ENCODE measurements at regions not wholly inside any gene's neighbourhood (a gene's known extent, or its start where the extent isn't known, plus 50 kb on each side); places are given as distances from the start of the nearest gene placed in this dataset.

- H3K4me3 ChIP-seq (ENCODE audit: low read depth in 1 of 5, low read length in 5 of 5), result peak overlapping the region in 2 of 5 donors; percentile 28 to 35
Measured at GRCh38 chr7:25069900-25070443, 55.1 kb downstream of the CYCS start.

GRCh38 chr7:25068502-25069213 lies 56.4 kb downstream of the CYCS start:
- H3K27ac ChIP-seq (ENCODE audit: low read depth, low read length), result no peak overlapping the region
- no peaks in the 10 kb centered on the region for H3K36me3 ChIP-seq (ENCODE audit: control insufficient read depth in 5 of 5, insufficient read depth in 5 of 5, low read length in 5 of 5)
- H3K4me1 ChIP-seq (ENCODE audit: control insufficient read depth in 5 of 5, insufficient read depth in 5 of 5, low read length in 5 of 5), result no peaks in the 10 kb centered on the region
- H3K9me3 ChIP-seq (ENCODE audit: control insufficient read depth in 5 of 5, low read length in 5 of 5), result no peaks in the 10 kb centered on the region
- no peak overlapping the region for H3K9ac ChIP-seq (ENCODE audit: low read length in 5 of 5)
- no peak overlapping the region for H3K4me3 ChIP-seq (ENCODE audit: low read depth in 1 of 5, low read length in 5 of 5)
- no peaks in the 10 kb centered on the region for H3K27me3 ChIP-seq (ENCODE audit: control insufficient read depth in 5 of 5, insufficient read depth in 4 of 5, low read length in 5 of 5)

More at GRCh38 chr7:25069900-25070443, 55.1 kb downstream of the CYCS start:
- Histone ChIP-seq H3K36me3 (ENCODE audit: control insufficient read depth in 5 of 5, insufficient read depth in 5 of 5, low read length in 5 of 5) (no peaks in the 10 kb centered on the region), H3K27me3 (ENCODE audit: control insufficient read depth in 5 of 5, insufficient read depth in 4 of 5, low read length in 5 of 5) (no peaks in the 10 kb centered on the region), H3K9ac (ENCODE audit: low read length in 5 of 5) (no peak overlapping the region), H3K9me3 (ENCODE audit: control insufficient read depth in 5 of 5, low read length in 5 of 5) (no peaks in the 10 kb centered on the region), H3K4me1 (ENCODE audit: control insufficient read depth in 5 of 5, insufficient read depth in 5 of 5, low read length in 5 of 5) (no peaks in the 10 kb centered on the region), H3K27ac (ENCODE audit: low read depth, low read length) (no peak overlapping the region)

DNA sequence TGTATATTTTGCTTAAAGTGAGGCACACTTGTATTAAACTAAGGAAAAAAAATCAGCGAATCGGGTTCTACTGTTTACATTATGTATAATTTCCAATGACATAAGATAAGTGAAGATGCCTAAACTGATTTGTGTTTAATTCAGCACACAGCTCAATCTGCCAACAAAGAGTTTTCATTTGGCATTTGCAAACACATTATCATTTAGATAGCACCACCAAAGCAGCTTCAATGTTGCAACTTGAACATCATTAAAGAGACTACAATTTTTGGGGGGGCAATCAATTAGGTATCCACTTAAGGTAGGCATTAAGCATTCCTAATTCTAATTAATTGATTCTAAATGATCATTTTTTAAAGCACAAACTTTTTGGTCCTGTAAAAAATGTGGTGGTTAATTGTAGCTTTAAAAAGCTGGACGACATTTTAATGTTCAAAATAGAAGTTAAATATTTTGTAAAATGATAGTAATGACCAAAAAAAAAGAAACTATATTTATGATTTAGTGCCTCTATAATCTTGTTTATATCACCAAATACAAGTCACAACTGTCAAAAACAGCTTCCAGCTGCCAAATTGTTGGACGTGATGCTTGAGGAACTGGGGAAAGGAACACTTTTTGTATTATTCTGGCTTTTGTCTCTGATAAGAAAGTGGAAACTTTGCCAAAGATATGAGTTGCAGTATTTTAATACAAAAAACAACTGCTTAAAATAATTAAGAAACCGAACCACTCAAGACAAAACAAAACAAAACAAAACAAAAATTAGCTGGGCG lies 57.1 kb downstream of the CYCS start:
- H3K4me1 ChIP-seq (ENCODE audit: control insufficient read depth in 5 of 5, insufficient read depth in 5 of 5, low read length in 5 of 5), result no peaks in the 10 kb centered on the region
- no peaks in the 10 kb centered on the region for H3K9me3 ChIP-seq (ENCODE audit: control insufficient read depth in 5 of 5, low read length in 5 of 5)
- H3K4me3 ChIP-seq (ENCODE audit: low read depth in 1 of 5, low read length in 5 of 5), result no peak overlapping the region
- H3K9ac ChIP-seq (ENCODE audit: low read length in 5 of 5), result no peak overlapping the region
- H3K27ac ChIP-seq (ENCODE audit: low read depth, low read length), result no peak overlapping the region
- H3K36me3 ChIP-seq (ENCODE audit: control insufficient read depth in 5 of 5, insufficient read depth in 5 of 5, low read length in 5 of 5), result no peaks in the 10 kb centered on the region
- H3K27me3 ChIP-seq (ENCODE audit: control insufficient read depth in 5 of 5, insufficient read depth in 4 of 5, low read length in 5 of 5), result no peaks in the 10 kb centered on the region

- no peak overlapping the region for H3K9ac ChIP-seq (ENCODE audit: low read length in 5 of 5)
Measured at GRCh38 chr7:25066253-25066652, 58.8 kb downstream of the CYCS start.

DNA sequence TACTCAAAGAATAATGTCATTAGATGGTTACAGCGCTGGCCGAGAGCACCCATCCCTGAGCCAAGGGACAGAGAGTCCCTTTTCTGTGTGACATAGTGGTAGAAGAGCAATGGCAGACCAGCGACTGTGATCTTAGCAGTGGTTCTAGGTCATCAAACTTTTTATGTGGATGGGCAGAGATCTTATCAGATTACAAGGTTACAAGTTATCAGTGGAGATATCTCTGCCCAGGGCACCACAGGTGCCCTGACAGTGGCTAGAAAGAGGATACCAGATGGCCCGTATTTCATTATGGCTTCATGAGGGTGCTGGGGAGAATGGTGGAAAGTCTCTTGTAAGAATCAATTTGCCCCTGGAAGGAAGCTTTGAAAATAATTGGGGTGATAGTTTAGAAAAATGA lies 62.7 kb downstream of the CYCS start:
- H3K27me3 ChIP-seq (ENCODE audit: control insufficient read depth in 5 of 5, insufficient read depth in 4 of 5, low read length in 5 of 5), result peaks cover 0 to 6% (median 3%) of the 10 kb centered on the region in 5 donors
- no peak overlapping the region for H3K27ac ChIP-seq (ENCODE audit: low read depth, low read length)
- H3K36me3 ChIP-seq (ENCODE audit: control insufficient read depth in 5 of 5, insufficient read depth in 5 of 5, low read length in 5 of 5), result no peaks in the 10 kb centered on the region
- H3K4me1 ChIP-seq (ENCODE audit: control insufficient read depth in 5 of 5, insufficient read depth in 5 of 5, low read length in 5 of 5), result no peaks in the 10 kb centered on the region
- no peak overlapping the region for H3K9ac ChIP-seq (ENCODE audit: low read length in 5 of 5)
- no peak overlapping the region for H3K4me3 ChIP-seq (ENCODE audit: low read depth in 1 of 5, low read length in 5 of 5)
- no peaks in the 10 kb centered on the region for H3K9me3 ChIP-seq (ENCODE audit: control insufficient read depth in 5 of 5, low read length in 5 of 5)

More at GRCh38 chr7:25066253-25066652, 58.8 kb downstream of the CYCS start:
- Histone ChIP-seq H3K4me3 (ENCODE audit: low read depth in 1 of 5, low read length in 5 of 5) (no peak overlapping the region), H3K27me3 (ENCODE audit: control insufficient read depth in 5 of 5, insufficient read depth in 4 of 5, low read length in 5 of 5) (peaks cover 0 to 3% (median 0%) of the 10 kb centered on the region in 5 donors), H3K27ac (ENCODE audit: low read depth, low read length) (no peak overlapping the region), H3K4me1 (ENCODE audit: control insufficient read depth in 5 of 5, insufficient read depth in 5 of 5, low read length in 5 of 5) (no peaks in the 10 kb centered on the region), H3K9me3 (ENCODE audit: control insufficient read depth in 5 of 5, low read length in 5 of 5) (no peaks in the 10 kb centered on the region), H3K36me3 (ENCODE audit: control insufficient read depth in 5 of 5, insufficient read depth in 5 of 5, low read length in 5 of 5) (no peaks in the 10 kb centered on the region)

GRCh38 chr7:25060487-25061055 lies 64.5 kb downstream of the CYCS start:
- H3K36me3 ChIP-seq (ENCODE audit: control insufficient read depth in 5 of 5, insufficient read depth in 5 of 5, low read length in 5 of 5), result no peaks in the 10 kb centered on the region
- H3K27me3 ChIP-seq (ENCODE audit: control insufficient read depth in 5 of 5, insufficient read depth in 4 of 5, low read length in 5 of 5), result peaks cover 0 to 6% (median 3%) of the 10 kb centered on the region in 5 donors
- H3K4me1 ChIP-seq (ENCODE audit: control insufficient read depth in 5 of 5, insufficient read depth in 5 of 5, low read length in 5 of 5), result no peaks in the 10 kb centered on the region
- no peak overlapping the region for H3K27ac ChIP-seq (ENCODE audit: low read depth, low read length)
- peaks cover 0 to 2% (median 0%) of the 10 kb centered on the region in 5 donors for H3K9me3 ChIP-seq (ENCODE audit: control insufficient read depth in 5 of 5, low read length in 5 of 5)
- no peak overlapping the region for H3K9ac ChIP-seq (ENCODE audit: low read length in 5 of 5)
- no peak overlapping the region for H3K4me3 ChIP-seq (ENCODE audit: low read depth in 1 of 5, low read length in 5 of 5)

DNA sequence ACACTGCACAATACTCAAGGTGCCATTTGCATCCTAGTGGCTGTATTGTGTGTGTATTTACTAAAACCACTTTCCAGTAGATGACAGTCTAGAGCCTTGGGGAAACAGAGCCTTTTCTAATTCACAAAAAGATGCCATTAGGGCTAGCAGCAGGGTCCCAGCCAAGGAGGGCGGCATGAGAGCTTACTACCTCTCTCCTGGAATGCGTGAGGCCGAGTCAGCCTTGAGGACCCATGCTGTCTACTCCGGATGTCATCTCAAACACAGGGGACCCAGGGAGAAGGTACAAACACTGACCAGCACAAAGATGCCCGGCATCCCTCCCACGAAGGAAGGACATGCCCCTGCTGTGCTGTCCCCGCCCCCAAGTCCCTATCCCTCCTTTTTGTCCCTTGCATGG lies 65.5 kb downstream of the CYCS start:
- Histone ChIP-seq H3K27me3 (ENCODE audit: control insufficient read depth in 5 of 5, insufficient read depth in 4 of 5, low read length in 5 of 5) (peaks cover 0 to 8% (median 3%) of the 10 kb centered on the region in 5 donors), H3K9me3 (ENCODE audit: control insufficient read depth in 5 of 5, low read length in 5 of 5) (peaks cover 0 to 2% (median 0%) of the 10 kb centered on the region in 5 donors), H3K4me3 (ENCODE audit: low read depth in 1 of 5, low read length in 5 of 5) (no peak overlapping the region), H3K9ac (ENCODE audit: low read length in 5 of 5) (no peak overlapping the region), H3K36me3 (ENCODE audit: control insufficient read depth in 5 of 5, insufficient read depth in 5 of 5, low read length in 5 of 5) (no peaks in the 10 kb centered on the region), H3K27ac (ENCODE audit: low read depth, low read length) (no peak overlapping the region), H3K4me1 (ENCODE audit: control insufficient read depth in 5 of 5, insufficient read depth in 5 of 5, low read length in 5 of 5) (no peaks in the 10 kb centered on the region)

DNA sequence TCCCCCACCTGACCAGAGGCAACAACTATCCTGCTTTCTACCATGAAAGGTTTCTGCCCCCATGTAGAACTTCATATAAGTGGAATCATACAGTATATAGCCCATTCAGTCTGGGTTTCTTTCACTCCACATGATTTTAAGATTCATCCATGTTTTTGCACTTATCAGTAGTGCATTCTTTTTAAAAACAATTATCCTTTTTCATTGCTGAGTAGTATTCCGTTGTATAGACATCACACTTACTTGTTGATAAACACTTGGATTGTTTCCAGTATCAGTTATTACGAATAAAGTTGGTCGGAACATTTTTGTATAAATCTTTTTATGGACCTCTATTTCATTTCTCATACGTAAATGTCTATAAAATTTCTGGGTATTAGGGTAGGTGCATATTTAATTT lies 68.7 kb downstream of the CYCS start:
- Histone ChIP-seq H3K9me3 (ENCODE audit: control insufficient read depth in 5 of 5, low read length in 5 of 5) (peaks cover 0 to 2% (median 0%) of the 10 kb centered on the region in 5 donors), H3K4me3 (ENCODE audit: low read depth in 1 of 5, low read length in 5 of 5) (no peak overlapping the region), H3K36me3 (ENCODE audit: control insufficient read depth in 5 of 5, insufficient read depth in 5 of 5, low read length in 5 of 5) (no peaks in the 10 kb centered on the region), H3K27me3 (ENCODE audit: control insufficient read depth in 5 of 5, insufficient read depth in 4 of 5, low read length in 5 of 5) (peaks cover 0 to 8% (median 3%) of the 10 kb centered on the region in 5 donors), H3K9ac (ENCODE audit: low read length in 5 of 5) (no peak overlapping the region), H3K27ac (ENCODE audit: low read depth, low read length) (no peak overlapping the region), H3K4me1 (ENCODE audit: control insufficient read depth in 5 of 5, insufficient read depth in 5 of 5, low read length in 5 of 5) (no peaks in the 10 kb centered on the region)

GRCh38 chr7:25055520-25056220 lies 69.4 kb downstream of the CYCS start:
- H3K27ac ChIP-seq (ENCODE audit: low read depth, low read length), result no peak overlapping the region
- H3K4me3 ChIP-seq (ENCODE audit: low read depth in 1 of 5, low read length in 5 of 5), result no peak overlapping the region
- H3K9me3 ChIP-seq (ENCODE audit: control insufficient read depth in 5 of 5, low read length in 5 of 5), result peaks cover 0 to 2% (median 0%) of the 10 kb centered on the region in 5 donors
- peaks cover 0 to 8% (median 3%) of the 10 kb centered on the region in 5 donors for H3K27me3 ChIP-seq (ENCODE audit: control insufficient read depth in 5 of 5, insufficient read depth in 4 of 5, low read length in 5 of 5)
- no peak overlapping the region for H3K9ac ChIP-seq (ENCODE audit: low read length in 5 of 5)
- H3K4me1 ChIP-seq (ENCODE audit: control insufficient read depth in 5 of 5, insufficient read depth in 5 of 5, low read length in 5 of 5), result no peaks in the 10 kb centered on the region
- no peaks in the 10 kb centered on the region for H3K36me3 ChIP-seq (ENCODE audit: control insufficient read depth in 5 of 5, insufficient read depth in 5 of 5, low read length in 5 of 5)
